Kidney (tissue), 13 donors: ENCODE measurements at regions not wholly inside any gene's neighbourhood (a gene's known extent, or its start where the extent isn't known, plus 50 kb on each side); places are given as distances from the start of the nearest gene placed in this dataset.

ENCODE experiments used
- DNase-seq, 5 donors: peaks; one replicate each; pipeline ENCODE4 v3.0.0-alpha.2; 2013 to 2020
- FAIRE-seq: peaks from 2 replicates; lab custom pipeline; 2012; peaks lifted over from hg19 to GRCh38; lab: Jason Lieb, UNC
- H3K27ac ChIP-seq, 2 donors: one replicate each; pipeline ENCODE4 v1.7.0; 2013; ENCODE audit warnings: low read depth in 2 of 2, low read length in 2 of 2, inconsistent platforms in 1 of 2
- H3K27me3 ChIP-seq: one replicate; pipeline ENCODE4 v1.7.1; 2013; ENCODE audit warnings: low read length, inconsistent platforms; ENCODE audit not compliant: control insufficient read depth, insufficient read depth
- H3K36me3 ChIP-seq, 3 donors: one replicate each; pipeline versions ENCODE4 v1.7.0 to v1.7.1; 2013; ENCODE audit warnings: low read length in 3 of 3, control low read depth in 1 of 3, inconsistent platforms in 1 of 3; ENCODE audit not compliant: insufficient read depth in 3 of 3, control insufficient read depth in 2 of 3
- H3K4me1 ChIP-seq, 3 donors: one replicate each; pipeline versions ENCODE4 v1.7.0 to v1.7.1; 2013; ENCODE audit warnings: low read length in 3 of 3, inconsistent platforms in 1 of 3, low read depth in 1 of 3; ENCODE audit not compliant: control insufficient read depth in 2 of 3, insufficient read depth in 2 of 3
- H3K4me3 ChIP-seq, 3 donors: one replicate each; pipeline versions ENCODE4 v1.7.0 to v1.8.1; 2013; ENCODE audit warnings: low read length in 3 of 3, control low read depth in 1 of 3, inconsistent platforms in 1 of 3
- H3K9ac ChIP-seq, 3 donors: one replicate each; pipeline versions ENCODE4 v1.7.0 to v1.7.1; 2013; ENCODE audit warnings: low read length in 3 of 3, control low read depth in 1 of 3, inconsistent platforms in 1 of 3
- H3K9me3 ChIP-seq, 3 donors: one replicate each; pipeline versions ENCODE4 v1.7.0 to v1.7.1; 2013; ENCODE audit warnings: low read length in 3 of 3, control low read depth in 1 of 3, inconsistent platforms in 1 of 3; ENCODE audit not compliant: control insufficient read depth in 2 of 3, insufficient read depth in 1 of 3
- CTCF ChIP-seq: IDR thresholded peaks from 3 replicates; pipeline ENCODE4 v1.5.1; 2012; ENCODE audit warnings: mild to moderate bottlenecking, moderate library complexity, borderline replicate concordance; ENCODE audit not compliant: insufficient read depth; ENCODE audit errors: extremely low read depth
- intact Hi-C: fragments of 100-400 bp; cut with DNase I; formaldehyde crosslinking; loops from one replicate; pipeline ENCODE4 v1.11.1; 2022
- donor health status: control.
- donor health status: control.
- donor health status: control.
- donor health status: control.
- donor health status: control.
- donor health status: DM: yes; HTN: yes; CAD: no.
- donor health status: Normal renal cell carcinoma (clear cell type).

GRCh38 chr6:141097471-141097870 is 1035.3 kb upstream of the GJE1 start:
- FAIRE-seq (no peak), DNase-seq (no peak)
- H3K9ac ChIP-seq = no peak overlapping the region
- H3K36me3 ChIP-seq = no peaks in the 10 kb centered on the region
- no peak for TF ChIP-seq CTCF
- H3K4me3 ChIP-seq = no peak overlapping the region
- intact Hi-C loops = no loop called here
- H3K27ac ChIP-seq = no peak overlapping the region
- H3K4me1 ChIP-seq = no peaks in the 10 kb centered on the region
- no peaks in the 10 kb centered on the region for H3K9me3 ChIP-seq
- H3K27me3 ChIP-seq = no peaks in the 10 kb centered on the region

- no peak overlapping the region for H3K9ac ChIP-seq
- no peak overlapping the region for H3K4me3 ChIP-seq
- DNase-seq (no peak), FAIRE-seq (no peak)
- no peaks in the 10 kb centered on the region for H3K36me3 ChIP-seq
- H3K9me3 ChIP-seq = no peaks in the 10 kb centered on the region
- H3K27me3 ChIP-seq = no peaks in the 10 kb centered on the region
- intact Hi-C loops = no loop called here
- TF ChIP-seq CTCF = no peak
- no peak overlapping the region for H3K27ac ChIP-seq
- no peaks in the 10 kb centered on the region for H3K4me1 ChIP-seq
Measured at GRCh38 chr6:141095308-141095707, 1037.4 kb upstream of the GJE1 start.

- intact Hi-C loops = no loop called here
- Histone ChIP-seq H3K27me3 (no peaks in the 10 kb centered on the region), H3K36me3 (no peaks in the 10 kb centered on the region), H3K4me3 (no peak overlapping the region), H3K9me3 (no peaks in the 10 kb centered on the region), H3K9ac (no peak overlapping the region), H3K4me1 (no peaks in the 10 kb centered on the region), H3K27ac (no peak overlapping the region)
- DNase-seq (no peak), FAIRE-seq (no peak)
- TF ChIP-seq CTCF = no peak
Measured at GRCh38 chr6:141088171-141088570, 1044.6 kb upstream of the GJE1 start.
